GM12891 (cell line): ENCODE measurements at regions not wholly inside any gene's neighbourhood (a gene's known extent, or its start where the extent isn't known, plus 50 kb on each side); places are given as distances from the start of the nearest gene placed in this dataset.

Experiments used
- POLR2AphosphoS5 ChIP-seq: IDR thresholded peaks from 2 replicates; pipeline ENCODE4 v1.6.1; 2011; ENCODE audit warnings: low read depth, low read length, control low read depth
- POU2F2 ChIP-seq: IDR thresholded peaks from 2 replicates; pipeline ENCODE4 v1.6.1; 2011; ENCODE audit warnings: low read depth, mild to moderate bottlenecking, control low read depth, low read length, moderate library complexity

DNA sequence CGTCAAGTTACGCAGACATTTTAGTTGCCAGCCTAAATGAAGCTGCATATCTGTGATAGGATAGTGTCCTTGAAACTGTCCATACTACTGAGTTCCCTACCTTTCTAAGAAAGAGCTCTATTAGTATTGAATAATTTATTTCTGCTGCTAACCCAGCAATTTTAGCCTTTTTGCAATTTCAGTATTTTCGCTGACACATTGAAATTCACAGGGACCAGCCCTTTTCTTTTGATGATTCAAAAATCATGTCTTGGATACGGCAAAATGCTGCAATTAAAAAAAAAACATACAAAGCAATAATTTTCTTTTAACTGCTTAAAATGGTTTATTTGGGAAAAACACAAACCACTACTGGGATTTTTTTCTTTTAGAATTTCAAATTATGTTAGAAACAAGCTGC is 563.3 kb downstream of the TBC1D32 start:
- no peak for TF ChIP-seq POLR2AphosphoS5
- no peak for TF ChIP-seq POU2F2
